ENCODE measurements at regions not wholly inside any gene's neighbourhood (a gene's known extent, or its start where the extent isn't known, plus 50 kb on each side); places are given as distances from the start of the nearest gene placed in this dataset.

DNA sequence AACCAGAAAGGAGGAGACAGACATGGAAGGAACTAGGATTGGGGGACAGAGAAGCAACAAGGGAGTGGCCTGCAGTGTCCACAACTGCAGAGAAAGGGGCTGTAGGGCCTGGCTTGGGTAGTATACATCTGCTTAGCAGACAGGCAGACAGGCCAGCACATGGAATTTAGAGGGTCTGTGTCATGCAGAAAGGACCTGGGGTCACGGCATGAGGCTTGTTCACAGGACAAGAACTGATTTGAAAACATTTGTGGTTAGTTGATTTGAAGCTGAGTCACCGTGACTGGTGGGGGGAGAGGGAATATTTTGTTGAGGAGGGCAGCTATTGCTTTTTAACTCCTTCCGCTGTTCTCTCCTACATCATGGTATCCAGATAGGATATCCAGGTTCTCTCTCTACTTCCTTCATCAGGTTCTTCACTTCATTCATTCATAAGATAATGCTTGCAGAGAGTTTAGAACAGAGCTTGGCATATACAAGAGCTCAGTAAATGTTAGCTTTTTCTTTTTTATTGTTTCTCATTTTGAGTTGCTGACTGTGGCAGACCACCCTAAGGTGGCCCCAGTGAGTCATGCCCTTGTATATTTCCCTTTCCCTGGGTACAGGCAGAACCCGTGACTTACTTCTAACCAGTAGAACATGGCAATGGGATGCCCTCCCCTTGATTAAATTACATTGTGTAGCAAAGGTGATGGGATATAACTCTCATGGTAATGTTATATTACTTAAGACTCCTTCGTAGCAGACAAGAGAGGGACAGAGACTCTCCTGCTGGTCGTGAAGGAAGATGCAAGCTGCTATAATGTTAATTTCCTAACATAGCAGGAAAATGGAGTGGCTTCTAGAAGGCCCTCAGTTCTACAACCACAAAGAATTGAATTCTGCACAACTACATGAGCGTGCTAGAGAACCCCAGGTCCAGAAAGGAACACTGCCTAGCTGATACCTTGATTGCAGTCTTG is 95.0 kb upstream of the NMNAT3 start (continued):
- TF ChIP-seq, protein P1, sequence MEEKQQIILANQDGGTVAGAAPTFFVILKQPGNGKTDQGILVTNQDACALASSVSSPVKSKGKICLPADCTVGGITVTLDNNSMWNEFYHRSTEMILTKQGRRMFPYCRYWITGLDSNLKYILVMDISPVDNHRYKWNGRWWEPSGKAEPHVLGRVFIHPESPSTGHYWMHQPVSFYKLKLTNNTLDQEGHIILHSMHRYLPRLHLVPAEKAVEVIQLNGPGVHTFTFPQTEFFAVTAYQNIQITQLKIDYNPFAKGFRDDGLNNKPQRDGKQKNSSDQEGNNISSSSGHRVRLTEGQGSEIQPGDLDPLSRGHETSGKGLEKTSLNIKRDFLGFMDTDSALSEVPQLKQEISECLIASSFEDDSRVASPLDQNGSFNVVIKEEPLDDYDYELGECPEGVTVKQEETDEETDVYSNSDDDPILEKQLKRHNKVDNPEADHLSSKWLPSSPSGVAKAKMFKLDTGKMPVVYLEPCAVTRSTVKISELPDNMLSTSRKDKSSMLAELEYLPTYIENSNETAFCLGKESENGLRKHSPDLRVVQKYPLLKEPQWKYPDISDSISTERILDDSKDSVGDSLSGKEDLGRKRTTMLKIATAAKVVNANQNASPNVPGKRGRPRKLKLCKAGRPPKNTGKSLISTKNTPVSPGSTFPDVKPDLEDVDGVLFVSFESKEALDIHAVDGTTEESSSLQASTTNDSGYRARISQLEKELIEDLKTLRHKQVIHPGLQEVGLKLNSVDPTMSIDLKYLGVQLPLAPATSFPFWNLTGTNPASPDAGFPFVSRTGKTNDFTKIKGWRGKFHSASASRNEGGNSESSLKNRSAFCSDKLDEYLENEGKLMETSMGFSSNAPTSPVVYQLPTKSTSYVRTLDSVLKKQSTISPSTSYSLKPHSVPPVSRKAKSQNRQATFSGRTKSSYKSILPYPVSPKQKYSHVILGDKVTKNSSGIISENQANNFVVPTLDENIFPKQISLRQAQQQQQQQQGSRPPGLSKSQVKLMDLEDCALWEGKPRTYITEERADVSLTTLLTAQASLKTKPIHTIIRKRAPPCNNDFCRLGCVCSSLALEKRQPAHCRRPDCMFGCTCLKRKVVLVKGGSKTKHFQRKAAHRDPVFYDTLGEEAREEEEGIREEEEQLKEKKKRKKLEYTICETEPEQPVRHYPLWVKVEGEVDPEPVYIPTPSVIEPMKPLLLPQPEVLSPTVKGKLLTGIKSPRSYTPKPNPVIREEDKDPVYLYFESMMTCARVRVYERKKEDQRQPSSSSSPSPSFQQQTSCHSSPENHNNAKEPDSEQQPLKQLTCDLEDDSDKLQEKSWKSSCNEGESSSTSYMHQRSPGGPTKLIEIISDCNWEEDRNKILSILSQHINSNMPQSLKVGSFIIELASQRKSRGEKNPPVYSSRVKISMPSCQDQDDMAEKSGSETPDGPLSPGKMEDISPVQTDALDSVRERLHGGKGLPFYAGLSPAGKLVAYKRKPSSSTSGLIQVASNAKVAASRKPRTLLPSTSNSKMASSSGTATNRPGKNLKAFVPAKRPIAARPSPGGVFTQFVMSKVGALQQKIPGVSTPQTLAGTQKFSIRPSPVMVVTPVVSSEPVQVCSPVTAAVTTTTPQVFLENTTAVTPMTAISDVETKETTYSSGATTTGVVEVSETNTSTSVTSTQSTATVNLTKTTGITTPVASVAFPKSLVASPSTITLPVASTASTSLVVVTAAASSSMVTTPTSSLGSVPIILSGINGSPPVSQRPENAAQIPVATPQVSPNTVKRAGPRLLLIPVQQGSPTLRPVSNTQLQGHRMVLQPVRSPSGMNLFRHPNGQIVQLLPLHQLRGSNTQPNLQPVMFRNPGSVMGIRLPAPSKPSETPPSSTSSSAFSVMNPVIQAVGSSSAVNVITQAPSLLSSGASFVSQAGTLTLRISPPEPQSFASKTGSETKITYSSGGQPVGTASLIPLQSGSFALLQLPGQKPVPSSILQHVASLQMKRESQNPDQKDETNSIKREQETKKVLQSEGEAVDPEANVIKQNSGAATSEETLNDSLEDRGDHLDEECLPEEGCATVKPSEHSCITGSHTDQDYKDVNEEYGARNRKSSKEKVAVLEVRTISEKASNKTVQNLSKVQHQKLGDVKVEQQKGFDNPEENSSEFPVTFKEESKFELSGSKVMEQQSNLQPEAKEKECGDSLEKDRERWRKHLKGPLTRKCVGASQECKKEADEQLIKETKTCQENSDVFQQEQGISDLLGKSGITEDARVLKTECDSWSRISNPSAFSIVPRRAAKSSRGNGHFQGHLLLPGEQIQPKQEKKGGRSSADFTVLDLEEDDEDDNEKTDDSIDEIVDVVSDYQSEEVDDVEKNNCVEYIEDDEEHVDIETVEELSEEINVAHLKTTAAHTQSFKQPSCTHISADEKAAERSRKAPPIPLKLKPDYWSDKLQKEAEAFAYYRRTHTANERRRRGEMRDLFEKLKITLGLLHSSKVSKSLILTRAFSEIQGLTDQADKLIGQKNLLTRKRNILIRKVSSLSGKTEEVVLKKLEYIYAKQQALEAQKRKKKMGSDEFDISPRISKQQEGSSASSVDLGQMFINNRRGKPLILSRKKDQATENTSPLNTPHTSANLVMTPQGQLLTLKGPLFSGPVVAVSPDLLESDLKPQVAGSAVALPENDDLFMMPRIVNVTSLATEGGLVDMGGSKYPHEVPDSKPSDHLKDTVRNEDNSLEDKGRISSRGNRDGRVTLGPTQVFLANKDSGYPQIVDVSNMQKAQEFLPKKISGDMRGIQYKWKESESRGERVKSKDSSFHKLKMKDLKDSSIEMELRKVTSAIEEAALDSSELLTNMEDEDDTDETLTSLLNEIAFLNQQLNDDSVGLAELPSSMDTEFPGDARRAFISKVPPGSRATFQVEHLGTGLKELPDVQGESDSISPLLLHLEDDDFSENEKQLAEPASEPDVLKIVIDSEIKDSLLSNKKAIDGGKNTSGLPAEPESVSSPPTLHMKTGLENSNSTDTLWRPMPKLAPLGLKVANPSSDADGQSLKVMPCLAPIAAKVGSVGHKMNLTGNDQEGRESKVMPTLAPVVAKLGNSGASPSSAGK (IDR thresholded peaks at IDR 0.05), result no peak
- TF ChIP-seq GABPB2 (CRISPR knock-in tag; conservative IDR thresholded peaks at IDR 0.05), result no peak
